ENCODE measurements at regions not wholly inside any gene's neighbourhood (a gene's known extent, or its start where the extent isn't known, plus 50 kb on each side); places are given as distances from the start of the nearest gene placed in this dataset.

- TF ChIP-seq CTCF (IDR thresholded peaks at IDR 0.05) = no peak
- TF ChIP-seq POLR2A (IDR thresholded peaks at IDR 0.05) = no peak
- no peak for TF ChIP-seq POLR2AphosphoS5 (IDR thresholded peaks at IDR 0.05)
- TF ChIP-seq EP300 (IDR thresholded peaks at IDR 0.05) = no peak
Measured at GRCh38 chr18:27595113-27595838, 410.2 kb upstream of the CHST9 start.
